Osteocyte (in vitro differentiated cells): ENCODE measurements at regions not wholly inside any gene's neighbourhood (a gene's known extent, or its start where the extent isn't known, plus 50 kb on each side); places are given as distances from the start of the nearest gene placed in this dataset.

ENCODE experiments used
- DNase-seq: peaks from one replicate; pipeline ENCODE4 v3.0.0; 2021; ENCODE audit warnings: mixed read lengths; ENCODE audit not compliant: unreplicated experiment; ENCODE audit errors: extremely low spot score
- H3K27ac Mint-ChIP-seq: one replicate; pipeline ENCODE4 v1.8.0; 2021; ENCODE audit warnings: mild to moderate bottlenecking, mixed read lengths; ENCODE audit not compliant: unreplicated experiment
- H3K27me3 Mint-ChIP-seq: one replicate; pipeline ENCODE4 v1.8.0; 2021; ENCODE audit warnings: mixed read lengths; ENCODE audit not compliant: unreplicated experiment
- H3K36me3 Mint-ChIP-seq: one replicate; pipeline ENCODE4 v1.8.0; 2021; ENCODE audit warnings: mixed read lengths; ENCODE audit not compliant: unreplicated experiment
- H3K4me1 Mint-ChIP-seq: one replicate; pipeline ENCODE4 v1.8.0; 2021; ENCODE audit warnings: mixed read lengths; ENCODE audit not compliant: unreplicated experiment
- H3K4me3 Mint-ChIP-seq: one replicate; pipeline ENCODE4 v1.8.0; 2021; ENCODE audit warnings: mild to moderate bottlenecking, moderate library complexity, mixed read lengths; ENCODE audit not compliant: unreplicated experiment
- H3K9me3 Mint-ChIP-seq: one replicate; pipeline ENCODE4 v1.8.0; 2021; ENCODE audit warnings: mixed read lengths; ENCODE audit not compliant: unreplicated experiment
- TF ChIP-seq, protein P1 (sequence below): fragments of 200-600 bp; sonication (generic); IDR thresholded peaks from 2 replicates; pipeline ENCODE4 v1.5.0; 2021; ENCODE audit warnings: antibody characterized with exemption, mild to moderate bottlenecking, moderate library complexity

DNA sequence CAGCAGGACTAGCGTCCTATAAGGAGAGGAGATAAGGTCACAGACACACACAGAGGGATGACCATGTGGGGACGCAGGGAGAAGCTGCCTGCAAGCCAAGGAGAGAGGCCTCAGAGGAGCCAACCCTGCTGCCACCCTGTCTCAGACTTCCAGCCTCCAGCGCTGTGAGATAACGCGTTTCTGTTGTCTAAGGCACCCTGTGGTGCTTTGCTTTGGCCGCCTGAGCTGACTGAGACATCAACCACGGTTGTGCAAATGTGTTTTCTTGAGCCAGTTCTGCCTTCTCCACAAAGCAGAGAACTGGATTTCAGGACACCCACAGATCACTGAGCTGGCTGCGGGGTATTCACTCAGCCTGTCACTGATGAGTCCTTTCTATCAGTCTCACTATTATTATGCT lies 149.1 kb downstream of the NXNL2 start:
- TF ChIP-seq, protein P1, sequence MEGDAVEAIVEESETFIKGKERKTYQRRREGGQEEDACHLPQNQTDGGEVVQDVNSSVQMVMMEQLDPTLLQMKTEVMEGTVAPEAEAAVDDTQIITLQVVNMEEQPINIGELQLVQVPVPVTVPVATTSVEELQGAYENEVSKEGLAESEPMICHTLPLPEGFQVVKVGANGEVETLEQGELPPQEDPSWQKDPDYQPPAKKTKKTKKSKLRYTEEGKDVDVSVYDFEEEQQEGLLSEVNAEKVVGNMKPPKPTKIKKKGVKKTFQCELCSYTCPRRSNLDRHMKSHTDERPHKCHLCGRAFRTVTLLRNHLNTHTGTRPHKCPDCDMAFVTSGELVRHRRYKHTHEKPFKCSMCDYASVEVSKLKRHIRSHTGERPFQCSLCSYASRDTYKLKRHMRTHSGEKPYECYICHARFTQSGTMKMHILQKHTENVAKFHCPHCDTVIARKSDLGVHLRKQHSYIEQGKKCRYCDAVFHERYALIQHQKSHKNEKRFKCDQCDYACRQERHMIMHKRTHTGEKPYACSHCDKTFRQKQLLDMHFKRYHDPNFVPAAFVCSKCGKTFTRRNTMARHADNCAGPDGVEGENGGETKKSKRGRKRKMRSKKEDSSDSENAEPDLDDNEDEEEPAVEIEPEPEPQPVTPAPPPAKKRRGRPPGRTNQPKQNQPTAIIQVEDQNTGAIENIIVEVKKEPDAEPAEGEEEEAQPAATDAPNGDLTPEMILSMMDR = no peak
- Mint-ChIP-seq H3K9me3 (no peaks in the 10 kb centered on the region), H3K36me3 (no peaks in the 10 kb centered on the region), H3K27me3 (no peaks in the 10 kb centered on the region), H3K4me3 (no peak overlapping the region), H3K27ac (no peak overlapping the region), H3K4me1 (no peaks in the 10 kb centered on the region)
- DNase-seq = no peak

DNA sequence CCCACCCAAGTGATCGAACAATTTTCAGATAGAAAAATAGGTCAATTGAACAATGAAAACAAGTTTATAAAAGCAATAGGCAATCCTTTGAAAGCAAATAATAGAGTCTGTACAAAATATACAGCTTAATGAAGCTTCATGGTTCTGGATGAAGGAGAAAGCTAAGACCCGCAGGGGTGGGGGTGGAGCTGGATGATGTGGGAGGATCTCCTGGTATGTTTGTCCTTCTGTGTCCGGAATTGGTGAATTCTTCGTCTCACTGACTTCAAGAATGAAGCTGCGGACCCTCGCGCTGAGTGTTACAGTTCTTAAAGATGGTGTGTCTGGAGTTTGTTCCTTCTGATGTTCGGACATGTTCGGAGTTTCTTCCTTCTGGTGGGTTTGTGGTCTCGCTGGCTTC lies 149.9 kb downstream of the NXNL2 start:
- no peak for DNase-seq
- no peaks in the 10 kb centered on the region for H3K9me3 Mint-ChIP-seq
- no peaks in the 10 kb centered on the region for H3K36me3 Mint-ChIP-seq
- no peaks in the 10 kb centered on the region for H3K27me3 Mint-ChIP-seq
- H3K27ac Mint-ChIP-seq = no peak overlapping the region
- no peak overlapping the region for H3K4me3 Mint-ChIP-seq
- H3K4me1 Mint-ChIP-seq = no peaks in the 10 kb centered on the region
- TF ChIP-seq, protein P1 = no peak

GRCh38 chr9:88685966-88686365 lies 151.0 kb downstream of the NXNL2 start:
- no peaks in the 10 kb centered on the region for H3K9me3 Mint-ChIP-seq
- H3K36me3 Mint-ChIP-seq = no peaks in the 10 kb centered on the region
- no peak overlapping the region for H3K27ac Mint-ChIP-seq
- no peak for DNase-seq
- H3K4me1 Mint-ChIP-seq = no peaks in the 10 kb centered on the region
- TF ChIP-seq, protein P1 = no peak
- H3K27me3 Mint-ChIP-seq = peaks cover 2% of the 10 kb centered on the region
- H3K4me3 Mint-ChIP-seq = no peak overlapping the region

DNA sequence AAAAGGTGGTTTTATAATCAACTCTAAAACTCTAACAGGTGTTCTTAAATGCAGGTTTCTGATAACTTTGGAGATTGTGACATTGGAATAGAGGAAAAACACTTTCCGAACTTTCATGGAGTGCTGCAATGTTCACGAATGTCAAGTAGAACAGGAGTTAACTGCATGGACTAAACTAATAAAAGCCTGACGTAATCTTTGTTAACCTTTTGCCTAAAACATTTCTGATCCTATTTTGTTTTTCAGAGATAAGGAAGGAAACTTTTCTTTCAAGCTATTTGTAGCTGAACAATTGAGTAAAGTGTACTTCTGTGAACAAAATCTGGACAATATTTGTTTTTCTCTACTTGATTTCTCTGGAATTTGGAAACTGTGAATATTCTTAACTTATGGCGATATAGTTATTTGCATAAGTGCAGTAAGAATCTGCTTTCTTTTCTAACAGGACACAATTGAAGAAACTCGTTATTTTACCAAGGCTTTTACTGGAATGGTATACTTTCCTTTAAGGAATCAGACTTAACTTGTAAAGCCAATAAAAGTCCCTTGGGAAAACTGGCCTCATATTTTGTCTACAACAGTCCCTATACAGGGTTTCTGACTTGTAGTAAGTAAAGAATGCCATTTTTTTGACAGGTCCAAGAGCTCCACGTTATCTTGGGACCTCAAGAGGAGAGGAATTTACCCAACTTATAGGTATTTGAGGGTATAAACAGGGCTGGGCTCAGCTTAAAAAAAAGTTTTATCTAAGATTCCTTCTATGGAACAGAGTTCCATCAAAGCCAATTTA lies 154.7 kb downstream of the NXNL2 start:
- TF ChIP-seq, protein P1 = no peak
- DNase-seq = no peak
- Mint-ChIP-seq H3K4me1 (no peaks in the 10 kb centered on the region), H3K9me3 (peaks cover 11% of the 10 kb centered on the region), H3K27ac (no peak overlapping the region), H3K36me3 (no peaks in the 10 kb centered on the region), H3K4me3 (no peak overlapping the region), H3K27me3 (peaks cover 6% of the 10 kb centered on the region)

GRCh38 chr9:88690628-88691027 lies 155.7 kb downstream of the NXNL2 start:
- no peak for DNase-seq
- Mint-ChIP-seq H3K36me3 (no peaks in the 10 kb centered on the region), H3K27me3 (peaks cover 11% of the 10 kb centered on the region), H3K4me1 (no peaks in the 10 kb centered on the region), H3K4me3 (no peak overlapping the region), H3K9me3 (peaks cover 11% of the 10 kb centered on the region), H3K27ac (no peak overlapping the region)
- TF ChIP-seq, protein P1 = no peak
